Choroid plexus epithelial cell (primary cell): ENCODE measurements at regions not wholly inside any gene's neighbourhood (a gene's known extent, or its start where the extent isn't known, plus 50 kb on each side); places are given as distances from the start of the nearest gene placed in this dataset.
A peak's percentile ranks its signal among the peaks of the same experiment; 100 is the strongest.

Experiments
- DNase-seq: peaks from one replicate; pipeline ENCODE4 v3.0.0-alpha.2; 2010; ENCODE audit warnings: low read depth
- H3K4me3 ChIP-seq: 2 replicates; pipeline ENCODE4 v1.5.1; 2011; ENCODE audit warnings: low read depth, mild to moderate bottlenecking, control low read depth, low read length, moderate library complexity
- CTCF ChIP-seq: conservative IDR thresholded peaks from 2 replicates; pipeline ENCODE4 v1.5.1; 2011; ENCODE audit warnings: low read depth, mild to moderate bottlenecking, control low read depth, inconsistent platforms, low read length, moderate library complexity

GRCh38 chr9:36485647-36486328 is 85.7 kb upstream of the RNF38 start:
- DNase-seq = no peak
- H3K4me3 ChIP-seq = peak overlapping the region; percentile 93
- TF ChIP-seq CTCF = no peak

- no peak for DNase-seq
- no peak overlapping the region for H3K4me3 ChIP-seq
- no peak for TF ChIP-seq CTCF
Measured at GRCh38 chr9:36484124-36484523, 84.1 kb upstream of the RNF38 start.

- H3K4me3 ChIP-seq = no peak overlapping the region
- no peak for DNase-seq
- no peak for TF ChIP-seq CTCF
Measured at GRCh38 chr9:36479101-36479500, 79.0 kb upstream of the RNF38 start.

- no peak for TF ChIP-seq CTCF
- no peak for DNase-seq
- H3K4me3 ChIP-seq = no peak overlapping the region
Measured at GRCh38 chr9:36471359-36471758, 71.3 kb upstream of the RNF38 start.

GRCh38 chr9:36470643-36471290 is 70.7 kb upstream of the RNF38 start:
- no peak for TF ChIP-seq CTCF

GRCh38 chr9:36463467-36463866 is 63.4 kb upstream of the RNF38 start:
- no peak overlapping the region for H3K4me3 ChIP-seq
- no peak for TF ChIP-seq CTCF
- DNase-seq = no peak

More at GRCh38 chr9:36470643-36471290, 70.7 kb upstream of the RNF38 start:
- peak overlapping the region; percentile 51 for H3K4me3 ChIP-seq
- DNase-seq = peak; percentile 86

- no peak for TF ChIP-seq CTCF
- DNase-seq = no peak
- H3K4me3 ChIP-seq = no peak overlapping the region
Measured at GRCh38 chr9:36462245-36462644, 62.2 kb upstream of the RNF38 start.
